GM12878 (cell line): ENCODE measurements at regions not wholly inside any gene's neighbourhood (a gene's known extent, or its start where the extent isn't known, plus 50 kb on each side); places are given as distances from the start of the nearest gene placed in this dataset.

Experiments
- ATAC-seq: fragments of 200-7000 bp; cut with Tn5 transposase; 3 replicates; pipeline ENCODE4 v1.9.1; 2020; ENCODE audit warnings: mild to moderate bottlenecking, moderate library complexity
- BruUV-seq: library from RNA; stranded (reverse); fragments of 400-500 nt; replicated peaks from 2 replicates; lab custom pipeline; 2021; lab: Mats Ljungman, UMichigan
- CTCF ChIA-PET: fragments of 300-600 bp; sonication (Branson Sonifier 250); formaldehyde crosslinking; extraction: SDS; loops from one replicate; lab custom pipeline; 2021; ENCODE audit warnings: inconsistent platforms; lab: Yijun Ruan, JAX
- POLR2A ChIA-PET: fragments of 350-600 bp; formaldehyde crosslinking; extraction: SDS; loops from one replicate; lab custom pipeline; 2021; ENCODE audit warnings: inconsistent platforms; lab: Charles Lee
- RAD21 ChIA-PET: fragments of 300-600 bp; sonication (Branson Sonifier 250); formaldehyde crosslinking; loops from one replicate; lab custom pipeline; 2023; ENCODE audit warnings: antibody characterized with exemption; ENCODE audit not compliant: unreplicated experiment; lab: Charles Lee
- SMC1A ChIA-PET: fragments of 300-600 bp; sonication (Branson Sonifier 250); formaldehyde crosslinking; loops from one replicate; lab custom pipeline; 2023; ENCODE audit not compliant: unreplicated experiment, uncharacterized antibody; lab: Charles Lee
- DNase-seq: peaks from one replicate; pipeline ENCODE4 v3.0.0-alpha.2; 2011; ENCODE audit warnings: low read depth, low spot score
- FAIRE-seq: peaks from 3 replicates; lab custom pipeline; 2011; peaks lifted over from hg19 to GRCh38; lab: Jason Lieb, UNC
- H2AFZ ChIP-seq: 2 replicates; pipeline ENCODE4 v1.6.0; 2011; ENCODE audit warnings: low read depth, low read length, control low read depth; ENCODE audit not compliant: control insufficient read depth
- H3K27ac ChIP-seq: 2 replicates; pipeline ENCODE4 v1.5.1; 2011; ENCODE audit warnings: control low read depth; ENCODE audit not compliant: control insufficient read depth, insufficient read depth
- H3K27me3 ChIP-seq, 2 experiments: replicated peaks in 1 of 2; 2 replicates each; pipeline versions ENCODE4 v1.6.0 to v1.6.1; 2011; ENCODE audit warnings: low read length in 1 of 2; ENCODE audit not compliant: control insufficient read depth in 2 of 2, insufficient read depth in 2 of 2
- H3K36me3 ChIP-seq, 2 experiments: 2 replicates each; pipeline ENCODE4 v1.5.1; 2011; ENCODE audit warnings: low read length in 1 of 2; ENCODE audit not compliant: control insufficient read depth in 2 of 2, insufficient read depth in 2 of 2
- H3K4me1 ChIP-seq: 2 replicates; pipeline ENCODE4 v1.6.1; 2011; ENCODE audit warnings: mild to moderate bottlenecking, low read length, moderate library complexity, mixed read lengths; ENCODE audit not compliant: control insufficient read depth, insufficient read depth
- H3K4me2 ChIP-seq: 2 replicates; pipeline ENCODE4 v1.6.0; 2011; ENCODE audit warnings: control low read depth; ENCODE audit not compliant: control insufficient read depth, insufficient read depth
- H3K4me3 ChIP-seq: fragments of 200-600 bp; sonication (generic); 2 replicates; pipeline ENCODE4 v1.5.1; 2016
- H3K79me2 ChIP-seq: 2 replicates; pipeline ENCODE4 v1.6.0; 2011; ENCODE audit warnings: low read length; ENCODE audit not compliant: control insufficient read depth, insufficient read depth
- H3K9ac ChIP-seq: 2 replicates; pipeline ENCODE4 v1.8.0; 2011; ENCODE audit warnings: low read length, control low read depth, mixed read lengths; ENCODE audit not compliant: control insufficient read depth, insufficient read depth
- H3K9me3 ChIP-seq: replicated peaks from 3 replicates; pipeline ENCODE4 v1.5.1; 2011; ENCODE audit warnings: mild to moderate bottlenecking, low read length; ENCODE audit not compliant: control insufficient read depth, insufficient read depth
- H4K20me1 ChIP-seq: 2 replicates; pipeline ENCODE4 v1.6.0; 2011; ENCODE audit not compliant: control insufficient read depth, insufficient read depth
- CBX3 ChIP-seq: fragments of 200-600 bp; sonication (generic); IDR thresholded peaks from 2 replicates; pipeline ENCODE4 v1.6.1; 2016; ENCODE audit warnings: low read depth, borderline replicate concordance
- FOXM1 ChIP-seq: IDR thresholded peaks from 2 replicates; pipeline ENCODE4 v1.6.1; 2012; ENCODE audit warnings: low read depth, mild to moderate bottlenecking, inconsistent platforms, low read length, moderate library complexity
- IKZF1 ChIP-seq: fragments of 450-650 bp; conservative IDR thresholded peaks from 2 replicates; pipeline ENCODE4 v1.6.1; 2017; ENCODE audit warnings: antibody characterized with exemption, mild to moderate bottlenecking
- JUNB ChIP-seq: IDR thresholded peaks from 2 replicates; pipeline ENCODE4 v1.6.1; 2016; ENCODE audit warnings: antibody characterized with exemption, mild to moderate bottlenecking
- MTA2 ChIP-seq: fragments of 450-650 bp; IDR thresholded peaks from 2 replicates; pipeline ENCODE4 v1.6.1; 2016; ENCODE audit warnings: low read depth, mild to moderate bottlenecking, moderate library complexity
- NFYA ChIP-seq: IDR thresholded peaks from 2 replicates; pipeline ENCODE4 v1.6.1; 2011; ENCODE audit warnings: low read depth, mild to moderate bottlenecking, low read length, improper control_type of control experiment, borderline replicate concordance
- POU2F2 ChIP-seq: IDR thresholded peaks from 3 replicates; pipeline ENCODE4 v1.6.1; 2011; ENCODE audit warnings: low read depth, mild to moderate bottlenecking, low read length, borderline replicate concordance
- RCOR1 ChIP-seq: conservative IDR thresholded peaks from 2 replicates; pipeline ENCODE4 v1.6.1; 2012; ENCODE audit warnings: low read depth, low read length, improper control_type of control experiment
- SUZ12 ChIP-seq: fragments of 200-600 bp; sonication (generic); IDR thresholded peaks from one replicate; pipeline ENCODE4 v1.6.1; 2018; ENCODE audit warnings: antibody characterized with exemption, mild to moderate bottlenecking; ENCODE audit not compliant: unreplicated experiment
- TCF12 ChIP-seq: IDR thresholded peaks from 2 replicates; pipeline ENCODE4 v1.6.1; 2011; ENCODE audit warnings: low read depth, mild to moderate bottlenecking, low read length
- ZBED1 ChIP-seq: IDR thresholded peaks from 2 replicates; pipeline ENCODE4 v1.6.1; 2016; ENCODE audit warnings: borderline replicate concordance
- ZNF207 ChIP-seq: fragments of 450-650 bp; IDR thresholded peaks from 2 replicates; pipeline ENCODE4 v1.6.1; 2014; ENCODE audit warnings: antibody characterized with exemption, mild to moderate bottlenecking, borderline replicate concordance
- ZNF384 ChIP-seq: IDR thresholded peaks from 2 replicates; pipeline ENCODE4 v1.6.1; 2012; ENCODE audit warnings: low read depth, mild to moderate bottlenecking, low read length, improper control_type of control experiment, borderline replicate concordance
- ZNF622 ChIP-seq: fragments of 450-650 bp; IDR thresholded peaks from 2 replicates; pipeline ENCODE4 v1.6.1; 2017; ENCODE audit warnings: mild to moderate bottlenecking, inconsistent platforms
- ZZZ3 ChIP-seq: IDR thresholded peaks from 2 replicates; pipeline ENCODE4 v1.6.1; 2011; ENCODE audit warnings: low read depth; ENCODE audit not compliant: control insufficient read depth, insufficient read length
- WGBS: methylation state at CpG from one replicate; pipeline ENCODE4 v1.1.6; 2016; ENCODE audit warnings: low lambda C conversion rate; ENCODE audit not compliant: insufficient replicate concordance, insufficient coverage; ENCODE audit errors: missing lambda C conversion rate; 5-methylcytosine and 5-hydroxymethylcytosine counted together
- in situ Hi-C: fragments of 300-500 bp; cut with MboI; formaldehyde crosslinking; loops from 9 replicates; pipeline ENCODE4 v1.14.3; 2018; ENCODE audit warnings: mixed read lengths
- intact Hi-C: fragments of 100-400 bp; cut with micrococcal nuclease; formaldehyde crosslinking; loops from one replicate; pipeline ENCODE4 v1.14.2; 2022; ENCODE audit not compliant: unreplicated experiment
- TF ChIP-seq, protein P1 (sequence below): fragments of 450-650 bp; IDR thresholded peaks from 2 replicates; pipeline ENCODE4 v1.6.1; 2017; ENCODE audit warnings: low read depth, mild to moderate bottlenecking, moderate library complexity
- TF ChIP-seq, protein P2 (sequence below): fragments of 450-650 bp; IDR thresholded peaks from 2 replicates; pipeline ENCODE4 v1.6.1; 2016; ENCODE audit warnings: mild to moderate bottlenecking

DNA sequence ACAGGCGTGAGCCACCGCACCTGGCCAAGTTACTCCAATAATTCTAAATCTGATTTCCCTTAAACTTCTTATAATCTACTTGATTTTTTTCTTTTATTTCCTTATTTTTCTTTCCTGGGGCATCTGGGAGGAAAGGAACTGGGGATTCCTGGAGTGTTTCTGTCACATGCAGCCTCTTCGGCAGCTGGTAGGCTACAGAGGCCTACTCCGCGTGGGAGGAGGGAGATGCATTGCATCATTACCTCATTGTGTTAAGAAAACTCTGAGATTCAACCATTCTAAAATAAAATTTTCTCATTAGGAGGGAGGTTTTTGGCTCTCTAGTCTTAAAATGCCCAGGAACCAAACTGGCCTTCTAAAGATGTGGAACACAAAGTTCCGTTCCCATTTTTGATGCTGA is 64.0 kb downstream of the SOX9 start:
- TF ChIP-seq IKZF1 (no peak), ZNF622 (no peak), ZBED1 (no peak)
- TF ChIP-seq, all 136 proteins: peak for 0
- no peaks in the 10 kb centered on the region for H3K79me2 ChIP-seq
- ChIA-PET RAD21 (no interaction called here), SMC1A (interaction anchor here (0.6 kb wide), 1 partner anchor 315 kb away, joined by 3 read pairs; no protein-coding TSS in a partner anchor), CTCF (interaction anchor here (0.7 kb wide), 1 partner anchor 354 kb away, joined by 3 read pairs; no protein-coding TSS in a partner anchor), POLR2A (no interaction called here)
- no peaks in the 10 kb centered on the region for H3K4me1 ChIP-seq
- ATAC-seq (no peak), DNase-seq (no peak), FAIRE-seq (no peak)
- no peak overlapping the region for H3K4me3 ChIP-seq
- no peaks in the 10 kb centered on the region for H4K20me1 ChIP-seq
- H2AFZ ChIP-seq, result no peak overlapping the region
- no peak overlapping the region for H3K4me2 ChIP-seq
- BruUV-seq, result no TSS peak
- intact Hi-C loops (no loop called here), in situ Hi-C loops (no loop called here)
- 95% methylated on average over 6 of the region's 6 CpGs for WGBS
- H3K27me3 ChIP-seq, result no peaks in the 10 kb centered on the region
- H3K36me3 ChIP-seq, result no peaks in the 10 kb centered on the region
- H3K9ac ChIP-seq, result no peak overlapping the region
- H3K9me3 ChIP-seq, result no peaks in the 10 kb centered on the region; the same call in 2 of the 3 replicates
- no peak overlapping the region for H3K27ac ChIP-seq

DNA sequence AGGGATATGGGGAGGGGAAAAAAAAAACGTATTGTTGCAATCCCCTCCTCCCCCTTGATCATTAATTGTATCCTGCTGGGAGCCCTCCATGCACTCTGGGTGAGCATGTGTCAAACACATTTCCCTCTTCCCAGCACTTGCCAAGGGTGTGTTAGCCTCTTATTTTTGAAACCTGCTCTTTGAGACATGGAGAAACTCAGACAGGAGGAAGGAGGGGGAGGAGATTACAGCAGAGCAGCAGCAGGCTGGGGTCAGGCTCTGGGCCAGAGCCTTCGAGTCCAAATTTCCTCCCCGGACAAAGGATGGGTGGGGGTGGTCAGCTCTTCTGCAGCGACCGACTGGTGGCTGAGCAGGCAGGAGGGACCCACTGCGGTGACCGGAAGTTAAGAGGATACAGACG is 64.7 kb downstream of the SOX9 start:
- in situ Hi-C loops, result no loop called here

More for the DNA sequence above, 64.7 kb downstream of the SOX9 start:
- Histone ChIP-seq H3K79me2 (no peaks in the 10 kb centered on the region), H3K9me3 (no peaks in the 10 kb centered on the region; the same call in 2 of the 3 replicates), H3K4me3 (no peak overlapping the region), H3K27ac (no peak overlapping the region), H2AFZ (no peak overlapping the region), H3K27me3 (no peaks in the 10 kb centered on the region), H3K4me1 (no peaks in the 10 kb centered on the region), H4K20me1 (no peaks in the 10 kb centered on the region), H3K9ac (no peak overlapping the region), H3K4me2 (no peak overlapping the region), H3K36me3 (no peaks in the 10 kb centered on the region)
- CTCF ChIA-PET, result no interaction called here
- TF ChIP-seq CBX3 (no peak), ZNF384 (no peak), JUNB (no peak), ZZZ3 (no peak), FOXM1 (no peak), RCOR1 (no peak), TCF12 (no peak), POU2F2 (no peak), MTA2 (no peak), NFYA (no peak), SUZ12 (no peak), ZNF207 (no peak)
- TF ChIP-seq, protein P1, sequence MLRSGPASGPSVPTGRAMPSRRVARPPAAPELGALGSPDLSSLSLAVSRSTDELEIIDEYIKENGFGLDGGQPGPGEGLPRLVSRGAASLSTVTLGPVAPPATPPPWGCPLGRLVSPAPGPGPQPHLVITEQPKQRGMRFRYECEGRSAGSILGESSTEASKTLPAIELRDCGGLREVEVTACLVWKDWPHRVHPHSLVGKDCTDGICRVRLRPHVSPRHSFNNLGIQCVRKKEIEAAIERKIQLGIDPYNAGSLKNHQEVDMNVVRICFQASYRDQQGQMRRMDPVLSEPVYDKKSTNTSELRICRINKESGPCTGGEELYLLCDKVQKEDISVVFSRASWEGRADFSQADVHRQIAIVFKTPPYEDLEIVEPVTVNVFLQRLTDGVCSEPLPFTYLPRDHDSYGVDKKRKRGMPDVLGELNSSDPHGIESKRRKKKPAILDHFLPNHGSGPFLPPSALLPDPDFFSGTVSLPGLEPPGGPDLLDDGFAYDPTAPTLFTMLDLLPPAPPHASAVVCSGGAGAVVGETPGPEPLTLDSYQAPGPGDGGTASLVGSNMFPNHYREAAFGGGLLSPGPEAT, result no peak
- TF ChIP-seq, protein P2, sequence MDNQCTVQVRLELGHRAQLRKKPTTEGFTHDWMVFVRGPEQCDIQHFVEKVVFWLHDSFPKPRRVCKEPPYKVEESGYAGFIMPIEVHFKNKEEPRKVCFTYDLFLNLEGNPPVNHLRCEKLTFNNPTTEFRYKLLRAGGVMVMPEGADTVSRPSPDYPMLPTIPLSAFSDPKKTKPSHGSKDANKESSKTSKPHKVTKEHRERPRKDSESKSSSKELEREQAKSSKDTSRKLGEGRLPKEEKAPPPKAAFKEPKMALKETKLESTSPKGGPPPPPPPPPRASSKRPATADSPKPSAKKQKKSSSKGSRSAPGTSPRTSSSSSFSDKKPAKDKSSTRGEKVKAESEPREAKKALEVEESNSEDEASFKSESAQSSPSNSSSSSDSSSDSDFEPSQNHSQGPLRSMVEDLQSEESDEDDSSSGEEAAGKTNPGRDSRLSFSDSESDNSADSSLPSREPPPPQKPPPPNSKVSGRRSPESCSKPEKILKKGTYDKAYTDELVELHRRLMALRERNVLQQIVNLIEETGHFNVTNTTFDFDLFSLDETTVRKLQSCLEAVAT, result no peak
- POLR2A ChIA-PET, result no interaction called here
- no TSS peak for BruUV-seq
- SMC1A ChIA-PET, result no interaction called here
- intact Hi-C loops, result no loop called here
- ATAC-seq (no peak), DNase-seq (no peak), FAIRE-seq (no peak)
- RAD21 ChIA-PET, result no interaction called here
- whole genome bisulfite sequencing, result 49% methylated on average over 8 of the region's 8 CpGs
